ENCODE measurements at regions not wholly inside any gene's neighbourhood (a gene's known extent, or its start where the extent isn't known, plus 50 kb on each side); places are given as distances from the start of the nearest gene placed in this dataset.

DNA sequence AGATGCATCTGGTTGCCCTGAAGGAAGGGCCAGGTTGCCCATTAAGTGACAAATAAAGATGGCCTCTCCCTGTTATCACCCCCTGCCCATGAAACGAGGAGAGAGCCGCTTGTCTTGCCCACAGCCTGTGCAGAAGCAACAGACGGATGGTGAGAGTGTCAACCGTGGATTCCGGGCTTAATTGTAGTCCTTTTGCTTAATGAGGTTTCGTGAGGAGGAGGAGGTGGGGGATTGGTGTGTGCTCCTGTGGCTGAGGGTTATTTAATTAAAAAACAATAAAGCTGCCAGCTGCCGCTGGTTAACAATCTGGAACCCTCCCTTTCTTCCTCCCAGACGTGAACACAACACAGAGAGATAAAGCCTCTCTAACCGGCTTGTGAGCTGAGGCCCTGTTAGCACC is 188.0 kb upstream of the PARD3B start:
- Histone ChIP-seq H3K27me3 (ENCODE audit: control insufficient read depth, insufficient read depth, low read length) (no peaks in the 10 kb centered on the region), H3K4me1 (ENCODE audit: control insufficient read depth, insufficient read depth, low read length) (peaks cover 6% of the 10 kb centered on the region; the same call in 1 of the 2 replicates), H3K27ac (ENCODE audit: low read depth, low read length) (no peak overlapping the region), H3K36me3 (ENCODE audit: control insufficient read depth, insufficient read depth, low read length) (no peaks in the 10 kb centered on the region), H3K9me3 (ENCODE audit: control insufficient read depth, insufficient read depth, low read depth, low read length) (no peaks in the 10 kb centered on the region), H3K9ac (ENCODE audit: low read length) (no peak overlapping the region), H3K4me3 (ENCODE audit: low read depth, low read length) (no peak overlapping the region)

- H3K4me3 ChIP-seq (ENCODE audit: low read depth, low read length): no peak overlapping the region
- H3K9ac ChIP-seq (ENCODE audit: low read length): no peak overlapping the region
- no peaks in the 10 kb centered on the region for H3K27me3 ChIP-seq (ENCODE audit: control insufficient read depth, insufficient read depth, low read length)
- H3K27ac ChIP-seq (ENCODE audit: low read depth, low read length): no peak overlapping the region
- H3K4me1 ChIP-seq (ENCODE audit: control insufficient read depth, insufficient read depth, low read length): peaks cover 6% of the 10 kb centered on the region; the same call in 1 of the 2 replicates
- no peaks in the 10 kb centered on the region for H3K36me3 ChIP-seq (ENCODE audit: control insufficient read depth, insufficient read depth, low read length)
- no peaks in the 10 kb centered on the region for H3K9me3 ChIP-seq (ENCODE audit: control insufficient read depth, insufficient read depth, low read depth, low read length)
These were observed 186.2 kb upstream of the PARD3B start for GRCh38 chr2:204359076-204359475.

GRCh38 chr2:204360218-204361007 is 184.9 kb upstream of the PARD3B start:
- no peaks in the 10 kb centered on the region for H3K36me3 ChIP-seq (ENCODE audit: control insufficient read depth, insufficient read depth, low read length)

GRCh38 chr2:204361738-204362137 is 183.5 kb upstream of the PARD3B start:
- Histone ChIP-seq H3K4me3 (ENCODE audit: low read depth, low read length) (no peak overlapping the region), H3K27me3 (ENCODE audit: control insufficient read depth, insufficient read depth, low read length) (no peaks in the 10 kb centered on the region)

More at GRCh38 chr2:204360218-204361007, 184.9 kb upstream of the PARD3B start:
- H3K4me3 ChIP-seq (ENCODE audit: low read depth, low read length): no peak overlapping the region
- H3K9ac ChIP-seq (ENCODE audit: low read length): no peak overlapping the region
- peaks cover 6% of the 10 kb centered on the region; the same call in 1 of the 2 replicates for H3K4me1 ChIP-seq (ENCODE audit: control insufficient read depth, insufficient read depth, low read length)
- no peak overlapping the region for H3K27ac ChIP-seq (ENCODE audit: low read depth, low read length)
- no peaks in the 10 kb centered on the region for H3K27me3 ChIP-seq (ENCODE audit: control insufficient read depth, insufficient read depth, low read length)
- no peaks in the 10 kb centered on the region for H3K9me3 ChIP-seq (ENCODE audit: control insufficient read depth, insufficient read depth, low read depth, low read length)

GRCh38 chr2:204362581-204362980 is 182.7 kb upstream of the PARD3B start:
- H3K27ac ChIP-seq (ENCODE audit: low read depth, low read length): no peak overlapping the region
- no peak overlapping the region for H3K4me3 ChIP-seq (ENCODE audit: low read depth, low read length)
- H3K36me3 ChIP-seq (ENCODE audit: control insufficient read depth, insufficient read depth, low read length): no peaks in the 10 kb centered on the region
- H3K4me1 ChIP-seq (ENCODE audit: control insufficient read depth, insufficient read depth, low read length): peaks cover 6% of the 10 kb centered on the region; the same call in 1 of the 2 replicates
- no peaks in the 10 kb centered on the region for H3K9me3 ChIP-seq (ENCODE audit: control insufficient read depth, insufficient read depth, low read depth, low read length)
- H3K9ac ChIP-seq (ENCODE audit: low read length): no peak overlapping the region
- H3K27me3 ChIP-seq (ENCODE audit: control insufficient read depth, insufficient read depth, low read length): no peaks in the 10 kb centered on the region

More at GRCh38 chr2:204361738-204362137, 183.5 kb upstream of the PARD3B start:
- no peaks in the 10 kb centered on the region for H3K36me3 ChIP-seq (ENCODE audit: control insufficient read depth, insufficient read depth, low read length)
- H3K9ac ChIP-seq (ENCODE audit: low read length): no peak overlapping the region
- peaks cover 6% of the 10 kb centered on the region; the same call in 1 of the 2 replicates for H3K4me1 ChIP-seq (ENCODE audit: control insufficient read depth, insufficient read depth, low read length)
- no peaks in the 10 kb centered on the region for H3K9me3 ChIP-seq (ENCODE audit: control insufficient read depth, insufficient read depth, low read depth, low read length)
- H3K27ac ChIP-seq (ENCODE audit: low read depth, low read length): no peak overlapping the region

DNA sequence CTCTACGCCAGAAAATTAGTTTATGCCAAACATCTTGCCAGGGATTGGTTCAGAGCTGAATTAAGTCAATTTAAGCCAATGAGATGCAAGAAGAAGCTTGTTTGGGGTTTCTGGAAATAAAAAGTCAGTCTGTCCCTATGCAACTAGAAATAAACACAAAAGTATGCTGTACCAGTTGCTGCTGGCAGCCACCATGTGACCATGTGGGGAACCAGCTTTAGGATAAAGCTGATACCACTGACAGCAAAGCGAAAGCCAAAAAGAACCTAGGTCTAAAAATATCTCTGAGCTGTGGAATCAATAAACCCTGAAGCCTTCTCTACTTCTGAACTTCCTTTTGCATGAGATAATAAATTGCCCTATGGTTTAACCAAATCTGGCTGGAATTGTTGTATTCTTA is 181.8 kb upstream of the PARD3B start:
- Histone ChIP-seq H3K36me3 (ENCODE audit: control insufficient read depth, insufficient read depth, low read length) (no peaks in the 10 kb centered on the region), H3K4me3 (ENCODE audit: low read depth, low read length) (no peak overlapping the region), H3K9ac (ENCODE audit: low read length) (no peak overlapping the region), H3K27me3 (ENCODE audit: control insufficient read depth, insufficient read depth, low read length) (no peaks in the 10 kb centered on the region), H3K27ac (ENCODE audit: low read depth, low read length) (no peak overlapping the region), H3K9me3 (ENCODE audit: control insufficient read depth, insufficient read depth, low read depth, low read length) (no peaks in the 10 kb centered on the region), H3K4me1 (ENCODE audit: control insufficient read depth, insufficient read depth, low read length) (peaks cover 6% of the 10 kb centered on the region; the same call in 1 of the 2 replicates)

DNA sequence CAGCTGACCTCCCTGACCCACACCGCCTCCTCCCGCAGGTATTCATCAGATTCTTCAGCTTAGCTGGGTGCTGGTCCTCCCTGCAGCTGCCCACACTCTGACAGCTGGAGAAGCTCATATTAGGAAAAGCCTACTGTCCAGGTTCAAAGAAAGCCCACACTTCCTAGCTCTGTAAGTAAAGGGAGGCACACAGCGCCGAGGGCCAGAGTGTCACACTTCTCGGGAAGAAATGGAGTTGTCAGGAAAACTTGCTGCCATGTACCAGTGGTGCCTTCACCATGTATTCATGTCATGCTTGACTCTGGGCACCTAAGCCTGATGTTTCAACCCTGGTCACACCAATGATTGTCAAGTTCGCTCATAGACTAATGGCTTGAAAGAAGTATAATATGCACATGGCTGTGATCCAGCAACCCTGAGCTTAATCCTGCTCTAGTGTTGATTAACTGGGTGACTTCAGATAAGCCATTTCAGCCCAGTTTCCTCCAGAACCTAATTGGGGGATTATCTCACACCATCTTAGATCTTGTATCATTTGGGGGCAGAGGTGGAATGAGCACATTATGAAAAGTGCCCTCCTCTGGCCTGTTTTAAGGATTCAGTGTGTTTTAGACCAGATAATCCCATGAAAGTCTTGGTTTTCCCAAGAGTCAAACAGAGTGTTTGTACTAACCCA is 180.3 kb upstream of the PARD3B start:
- no peaks in the 10 kb centered on the region for H3K9me3 ChIP-seq (ENCODE audit: control insufficient read depth, insufficient read depth, low read depth, low read length)
- H3K27me3 ChIP-seq (ENCODE audit: control insufficient read depth, insufficient read depth, low read length): no peaks in the 10 kb centered on the region
- H3K27ac ChIP-seq (ENCODE audit: low read depth, low read length): no peak overlapping the region
- H3K4me1 ChIP-seq (ENCODE audit: control insufficient read depth, insufficient read depth, low read length): peaks cover 5% of the 10 kb centered on the region
- H3K4me3 ChIP-seq (ENCODE audit: low read depth, low read length): no peak overlapping the region
- H3K9ac ChIP-seq (ENCODE audit: low read length): no peak overlapping the region
- H3K36me3 ChIP-seq (ENCODE audit: control insufficient read depth, insufficient read depth, low read length): no peaks in the 10 kb centered on the region

- Histone ChIP-seq H3K4me1 (ENCODE audit: control insufficient read depth, insufficient read depth, low read length) (peaks cover 11% of the 10 kb centered on the region), H3K9ac (ENCODE audit: low read length) (no peak overlapping the region), H3K4me3 (ENCODE audit: low read depth, low read length) (no peak overlapping the region), H3K27ac (ENCODE audit: low read depth, low read length) (no peak overlapping the region), H3K27me3 (ENCODE audit: control insufficient read depth, insufficient read depth, low read length) (no peaks in the 10 kb centered on the region), H3K36me3 (ENCODE audit: control insufficient read depth, insufficient read depth, low read length) (no peaks in the 10 kb centered on the region), H3K9me3 (ENCODE audit: control insufficient read depth, insufficient read depth, low read depth, low read length) (no peaks in the 10 kb centered on the region)
These were observed 179.5 kb upstream of the PARD3B start for GRCh38 chr2:204365811-204366210.

- H3K4me3 ChIP-seq (ENCODE audit: low read depth, low read length): no peak overlapping the region
- no peaks in the 10 kb centered on the region for H3K9me3 ChIP-seq (ENCODE audit: control insufficient read depth, insufficient read depth, low read depth, low read length)
- H3K9ac ChIP-seq (ENCODE audit: low read length): no peak overlapping the region
- H3K36me3 ChIP-seq (ENCODE audit: control insufficient read depth, insufficient read depth, low read length): no peaks in the 10 kb centered on the region
- no peak overlapping the region for H3K27ac ChIP-seq (ENCODE audit: low read depth, low read length)
- H3K4me1 ChIP-seq (ENCODE audit: control insufficient read depth, insufficient read depth, low read length): peaks cover 11% of the 10 kb centered on the region
- H3K27me3 ChIP-seq (ENCODE audit: control insufficient read depth, insufficient read depth, low read length): no peaks in the 10 kb centered on the region
These were observed 177.8 kb upstream of the PARD3B start for GRCh38 chr2:204367466-204367865.

DNA sequence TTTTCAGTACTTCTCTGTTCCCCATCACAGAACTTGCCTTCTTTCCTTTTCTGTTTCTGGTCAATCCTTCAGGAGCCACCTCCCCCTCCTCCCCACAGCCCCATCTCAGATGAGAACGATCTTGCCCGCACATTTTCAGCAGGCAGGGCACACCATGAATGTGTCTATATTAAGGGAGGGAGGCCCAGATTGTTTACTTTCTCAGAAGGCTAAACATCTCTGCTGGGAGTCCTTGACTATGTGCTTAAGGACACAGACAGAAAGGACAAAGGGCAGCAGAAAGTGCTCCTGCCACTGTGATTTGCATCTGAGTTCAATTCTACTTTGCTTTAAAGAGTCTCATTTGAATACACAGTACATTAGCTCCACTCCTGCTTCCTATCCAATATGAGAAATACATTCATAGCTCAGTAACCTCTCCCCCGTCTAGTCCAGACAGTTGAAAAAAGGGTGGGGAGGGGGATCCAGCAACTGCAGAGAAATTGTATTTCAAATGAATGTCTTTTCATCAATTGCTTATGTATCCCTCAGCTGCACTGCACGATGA is 175.0 kb upstream of the PARD3B start:
- Histone ChIP-seq H3K9ac (ENCODE audit: low read length) (no peak overlapping the region), H3K27me3 (ENCODE audit: control insufficient read depth, insufficient read depth, low read length) (no peaks in the 10 kb centered on the region), H3K9me3 (ENCODE audit: control insufficient read depth, insufficient read depth, low read depth, low read length) (peaks cover 5% of the 10 kb centered on the region; the same call in 1 of the 2 replicates), H3K4me3 (ENCODE audit: low read depth, low read length) (no peak overlapping the region), H3K27ac (ENCODE audit: low read depth, low read length) (no peak overlapping the region), H3K36me3 (ENCODE audit: control insufficient read depth, insufficient read depth, low read length) (no peaks in the 10 kb centered on the region), H3K4me1 (ENCODE audit: control insufficient read depth, insufficient read depth, low read length) (peaks cover 11% of the 10 kb centered on the region)

GRCh38 chr2:204373942-204374341 is 171.3 kb upstream of the PARD3B start:
- Histone ChIP-seq H3K9me3 (ENCODE audit: control insufficient read depth, insufficient read depth, low read depth, low read length) (peaks cover 5% of the 10 kb centered on the region; the same call in 1 of the 2 replicates), H3K27ac (ENCODE audit: low read depth, low read length) (no peak overlapping the region), H3K36me3 (ENCODE audit: control insufficient read depth, insufficient read depth, low read length) (no peaks in the 10 kb centered on the region), H3K9ac (ENCODE audit: low read length) (no peak overlapping the region), H3K4me1 (ENCODE audit: control insufficient read depth, insufficient read depth, low read length) (peaks cover 11% of the 10 kb centered on the region), H3K27me3 (ENCODE audit: control insufficient read depth, insufficient read depth, low read length) (no peaks in the 10 kb centered on the region), H3K4me3 (ENCODE audit: low read depth, low read length) (no peak overlapping the region)
